DND-41 (cell line): ENCODE measurements at regions not wholly inside any gene's neighbourhood (a gene's known extent, or its start where the extent isn't known, plus 50 kb on each side); places are given as distances from the start of the nearest gene placed in this dataset.

Source experiments
- ATAC-seq: fragments of 200-7000 bp; cut with Tn5 transposase; 3 replicates; pipeline ENCODE4 v1.9.1; 2021; ENCODE audit warnings: low read depth; ENCODE audit not compliant: insufficient read depth
- DNase-seq: peaks from one replicate; pipeline ENCODE4 v3.0.0-alpha.2; 2020
- H2AFZ ChIP-seq: 2 replicates; pipeline ENCODE4 v1.6.0; 2012; ENCODE audit warnings: low read depth, low read length
- H3K27ac ChIP-seq: 2 replicates; pipeline ENCODE4 v1.5.1; 2012; ENCODE audit warnings: low read length, inconsistent platforms
- H3K27me3 ChIP-seq: fragments of 200-600 bp; sonication (generic); 2 replicates; pipeline ENCODE4 v1.6.0; 2012; ENCODE audit warnings: low read length, mild to moderate bottlenecking, inconsistent platforms; ENCODE audit not compliant: insufficient read depth, poor library complexity
- H3K36me3 ChIP-seq: 2 replicates; pipeline ENCODE4 v1.5.1; 2012; ENCODE audit warnings: low read length, inconsistent platforms; ENCODE audit not compliant: insufficient read depth
- H3K4me1 ChIP-seq: 2 replicates; pipeline ENCODE4 v1.5.1; 2012; ENCODE audit warnings: mild to moderate bottlenecking, low read length; ENCODE audit not compliant: insufficient read depth
- H3K4me2 ChIP-seq: 2 replicates; pipeline ENCODE4 v1.6.0; 2012; ENCODE audit warnings: mild to moderate bottlenecking, moderate library complexity, low read length, inconsistent platforms; ENCODE audit not compliant: insufficient read depth
- H3K4me3 ChIP-seq, 2 experiments: fragments of 200-600 bp in 1 of 2; shearing (Covaris generic) in 1 of 2; 2 replicates each; pipeline ENCODE4 v1.5.1; 2012 to 2016; ENCODE audit warnings: inconsistent platforms in 2 of 2, low read length in 2 of 2, mild to moderate bottlenecking in 2 of 2, low read depth in 1 of 2, moderate library complexity in 1 of 2
- H3K79me2 ChIP-seq: 2 replicates; pipeline ENCODE4 v1.6.0; 2012; ENCODE audit warnings: low read length, inconsistent platforms; ENCODE audit not compliant: insufficient read depth
- H3K9ac ChIP-seq: 2 replicates; pipeline ENCODE4 v1.6.0; 2012; ENCODE audit warnings: low read depth, mild to moderate bottlenecking, inconsistent platforms, low read length, moderate library complexity
- H3K9me3 ChIP-seq: 2 replicates; pipeline ENCODE4 v1.5.1; 2012; ENCODE audit warnings: low read length, moderate library complexity, mild to moderate bottlenecking, inconsistent platforms; ENCODE audit not compliant: insufficient read depth, severe bottlenecking
- H4K20me1 ChIP-seq: 2 replicates; pipeline ENCODE4 v1.6.0; 2012; ENCODE audit warnings: low read length; ENCODE audit not compliant: insufficient read depth
- CTCF ChIP-seq: IDR thresholded peaks from 2 replicates; pipeline ENCODE4 v1.5.1; 2012; ENCODE audit warnings: borderline replicate concordance, low read length, moderate library complexity, mild to moderate bottlenecking; ENCODE audit not compliant: poor library complexity, severe bottlenecking; ENCODE audit errors: extremely low read depth
- EZH2 ChIP-seq: IDR thresholded peaks from 3 replicates; pipeline ENCODE4 v1.6.1; 2012; ENCODE audit warnings: borderline replicate concordance, low read depth, mild to moderate bottlenecking, moderate library complexity, low read length, inconsistent platforms; ENCODE audit not compliant: severe bottlenecking

- H4K20me1 ChIP-seq: no peaks in the 10 kb centered on the region
- no peak overlapping the region for H3K9ac ChIP-seq
- no peaks in the 10 kb centered on the region for H3K9me3 ChIP-seq
- TF ChIP-seq EZH2: no peak
- no peak for TF ChIP-seq CTCF
- ATAC-seq: no peak
- no peaks in the 10 kb centered on the region for H3K4me1 ChIP-seq
- no peak overlapping the region for H2AFZ ChIP-seq
- no peaks in the 10 kb centered on the region for H3K27me3 ChIP-seq
- no peak overlapping the region for H3K4me3 ChIP-seq
- H3K4me2 ChIP-seq: no peak overlapping the region
- DNase-seq: no peak
- no peaks in the 10 kb centered on the region for H3K36me3 ChIP-seq
- no peaks in the 10 kb centered on the region for H3K79me2 ChIP-seq
- H3K27ac ChIP-seq: no peak overlapping the region
These were observed 79.5 kb upstream of the CHMP2B start for GRCh38 chr3:87147562-87147961.

- Histone ChIP-seq H3K4me2 (no peak overlapping the region), H3K4me3 (no peak overlapping the region), H3K9ac (no peak overlapping the region), H4K20me1 (no peaks in the 10 kb centered on the region), H3K27me3 (no peaks in the 10 kb centered on the region), H3K4me1 (no peaks in the 10 kb centered on the region), H3K79me2 (no peaks in the 10 kb centered on the region), H3K9me3 (peaks cover 11% of the 10 kb centered on the region), H2AFZ (no peak overlapping the region), H3K27ac (no peak overlapping the region), H3K36me3 (no peaks in the 10 kb centered on the region)
- ATAC-seq: peak; percentile 60; the same call in 2 of the 3 replicates
- peak; percentile 17 for DNase-seq
- TF ChIP-seq EZH2: no peak
- TF ChIP-seq CTCF: peak; percentile 47
These were observed 81.6 kb upstream of the CHMP2B start for GRCh38 chr3:87145553-87145952.

GRCh38 chr3:87136066-87136596 lies 91.0 kb upstream of the CHMP2B start:
- H3K27me3 ChIP-seq: no peaks in the 10 kb centered on the region
- ATAC-seq (no peak), DNase-seq (no peak)
- TF ChIP-seq CTCF (no peak), EZH2 (no peak)
- no peak overlapping the region for H3K4me3 ChIP-seq
- H3K9ac ChIP-seq: no peak overlapping the region
- H2AFZ ChIP-seq: no peak overlapping the region
- no peaks in the 10 kb centered on the region for H3K36me3 ChIP-seq
- no peak overlapping the region for H3K27ac ChIP-seq
- no peak overlapping the region for H3K4me2 ChIP-seq
- H3K9me3 ChIP-seq: peaks cover 3% of the 10 kb centered on the region
- no peaks in the 10 kb centered on the region for H3K4me1 ChIP-seq
- H3K79me2 ChIP-seq: no peaks in the 10 kb centered on the region
- no peaks in the 10 kb centered on the region for H4K20me1 ChIP-seq

GRCh38 chr3:87135412-87135811 lies 91.7 kb upstream of the CHMP2B start:
- Histone ChIP-seq H3K36me3 (no peaks in the 10 kb centered on the region), H3K4me3 (no peak overlapping the region), H3K4me2 (no peak overlapping the region), H3K4me1 (no peaks in the 10 kb centered on the region), H3K9me3 (no peaks in the 10 kb centered on the region), H3K27ac (no peak overlapping the region), H3K9ac (no peak overlapping the region), H3K79me2 (no peaks in the 10 kb centered on the region), H2AFZ (no peak overlapping the region), H3K27me3 (no peaks in the 10 kb centered on the region), H4K20me1 (no peaks in the 10 kb centered on the region)
- DNase-seq (no peak), ATAC-seq (no peak)
- TF ChIP-seq CTCF: no peak
- TF ChIP-seq EZH2: no peak
